Astrocyte of the spinal cord (primary cell): ENCODE measurements at regions not wholly inside any gene's neighbourhood (a gene's known extent, or its start where the extent isn't known, plus 50 kb on each side); places are given as distances from the start of the nearest gene placed in this dataset.

ENCODE experiments used
- DNase-seq: peaks from one replicate; pipeline ENCODE4 v3.0.0; 2011; ENCODE audit warnings: low read depth, low spot score
- H3K4me3 ChIP-seq: 2 replicates; pipeline ENCODE4 v1.5.1; 2011; ENCODE audit warnings: low read depth, mild to moderate bottlenecking, low read length, moderate library complexity
- in situ Hi-C: cut with HindIII; loops from 2 replicates; pipeline ENCODE4 v1.10.0; 2017; ENCODE audit warnings: low sequenced_read_pairs
- TF ChIP-seq, protein P1 (sequence below): IDR thresholded peaks from 2 replicates; pipeline ENCODE4 v1.5.1; 2012; ENCODE audit warnings: low read depth, mild to moderate bottlenecking, low read length, inconsistent platforms

DNA sequence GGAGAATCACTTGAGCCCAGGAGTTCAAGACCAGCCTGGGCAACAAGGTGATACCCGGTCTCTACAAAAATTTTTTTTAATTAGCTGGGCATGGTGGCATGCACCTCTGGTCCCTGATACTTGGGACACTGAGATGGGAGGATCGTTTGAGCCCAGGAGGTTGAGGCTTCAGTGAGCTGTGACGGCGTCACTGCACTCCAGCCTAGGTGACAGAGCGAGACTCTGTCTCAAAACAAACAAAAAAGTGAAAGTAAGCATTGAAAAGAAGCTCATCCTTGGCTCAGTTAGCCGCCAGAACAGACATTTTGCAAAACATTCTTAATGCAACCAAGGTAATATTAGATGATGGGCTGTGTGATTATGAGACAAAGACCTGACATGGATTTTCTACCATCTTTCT is 223.3 kb upstream of the VCX3A start:
- in situ Hi-C loops = no loop called here
- DNase-seq = no peak
- H3K4me3 ChIP-seq = no peak overlapping the region
- TF ChIP-seq, protein P1, sequence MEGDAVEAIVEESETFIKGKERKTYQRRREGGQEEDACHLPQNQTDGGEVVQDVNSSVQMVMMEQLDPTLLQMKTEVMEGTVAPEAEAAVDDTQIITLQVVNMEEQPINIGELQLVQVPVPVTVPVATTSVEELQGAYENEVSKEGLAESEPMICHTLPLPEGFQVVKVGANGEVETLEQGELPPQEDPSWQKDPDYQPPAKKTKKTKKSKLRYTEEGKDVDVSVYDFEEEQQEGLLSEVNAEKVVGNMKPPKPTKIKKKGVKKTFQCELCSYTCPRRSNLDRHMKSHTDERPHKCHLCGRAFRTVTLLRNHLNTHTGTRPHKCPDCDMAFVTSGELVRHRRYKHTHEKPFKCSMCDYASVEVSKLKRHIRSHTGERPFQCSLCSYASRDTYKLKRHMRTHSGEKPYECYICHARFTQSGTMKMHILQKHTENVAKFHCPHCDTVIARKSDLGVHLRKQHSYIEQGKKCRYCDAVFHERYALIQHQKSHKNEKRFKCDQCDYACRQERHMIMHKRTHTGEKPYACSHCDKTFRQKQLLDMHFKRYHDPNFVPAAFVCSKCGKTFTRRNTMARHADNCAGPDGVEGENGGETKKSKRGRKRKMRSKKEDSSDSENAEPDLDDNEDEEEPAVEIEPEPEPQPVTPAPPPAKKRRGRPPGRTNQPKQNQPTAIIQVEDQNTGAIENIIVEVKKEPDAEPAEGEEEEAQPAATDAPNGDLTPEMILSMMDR = no peak

- no peak for DNase-seq
- in situ Hi-C loops = no loop called here
These were observed 222.7 kb upstream of the VCX3A start for GRCh38 chrX:6757631-6758030.

GRCh38 chrX:6748595-6748994 is 213.7 kb upstream of the VCX3A start:
- in situ Hi-C loops = no loop called here

More at GRCh38 chrX:6757631-6758030, 222.7 kb upstream of the VCX3A start:
- no peak overlapping the region for H3K4me3 ChIP-seq
- TF ChIP-seq, protein P1 = no peak

GRCh38 chrX:6738518-6739470 is 203.9 kb upstream of the VCX3A start:
- TF ChIP-seq, protein P1 = no peak
- in situ Hi-C loops = no loop called here
- no peak overlapping the region for H3K4me3 ChIP-seq
- DNase-seq = no peak

More at GRCh38 chrX:6748595-6748994, 213.7 kb upstream of the VCX3A start:
- DNase-seq = no peak
- TF ChIP-seq, protein P1 = no peak
- H3K4me3 ChIP-seq = no peak overlapping the region

DNA sequence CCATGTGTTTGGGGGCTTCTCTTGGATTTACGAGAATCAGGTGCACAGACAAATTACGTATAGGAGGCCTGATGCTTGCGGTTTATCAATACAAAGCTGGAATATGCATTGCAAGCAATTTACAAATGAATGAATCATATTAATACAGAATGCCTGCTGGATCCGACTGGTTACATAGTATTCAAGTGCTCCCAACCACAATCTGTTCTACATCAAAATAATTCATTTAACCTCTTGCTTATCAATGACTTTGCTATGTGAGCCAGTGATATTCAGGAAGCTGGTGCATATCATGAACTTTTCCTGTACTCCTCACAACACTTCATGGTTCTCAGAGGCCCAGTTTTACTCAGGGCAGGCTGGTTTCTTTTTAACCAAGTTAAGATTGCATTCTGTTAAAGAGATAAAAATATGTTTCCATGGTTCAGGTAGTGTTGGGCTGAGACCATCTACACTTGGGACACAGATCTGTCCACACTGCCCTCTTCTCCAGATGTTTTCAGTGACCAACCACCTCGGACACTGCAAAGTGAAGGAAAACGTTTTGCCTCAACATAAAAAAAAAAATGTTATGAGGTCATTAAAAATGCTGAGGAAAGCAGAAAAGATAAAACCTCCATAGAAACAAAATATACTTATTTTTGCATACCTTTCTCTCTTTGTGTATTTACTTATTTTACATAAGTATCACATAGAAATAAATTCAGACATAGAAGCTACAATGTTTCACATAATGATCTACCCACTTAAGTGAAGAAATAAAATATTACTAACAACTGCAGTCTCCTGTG is 200.1 kb upstream of the VCX3A start:
- in situ Hi-C loops = no loop called here

DNA sequence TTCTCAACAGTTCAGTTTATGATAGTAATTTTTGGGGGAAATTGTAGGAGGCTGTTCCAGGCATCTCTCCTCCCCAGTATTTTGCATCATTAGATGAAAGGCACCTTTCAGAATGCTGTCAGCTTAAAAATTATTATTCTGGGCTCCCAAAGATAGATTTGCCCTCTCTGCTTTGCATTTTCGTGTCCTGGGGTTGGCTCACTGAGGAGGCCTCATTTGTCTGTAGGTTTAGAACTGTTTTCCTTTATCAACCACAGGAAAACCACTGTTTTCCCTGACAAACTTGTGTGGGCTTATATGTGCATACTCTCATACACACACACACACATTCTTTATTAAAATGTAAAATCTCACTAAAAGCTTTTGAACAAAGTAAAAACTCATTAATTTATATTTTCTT is 197.2 kb upstream of the VCX3A start:
- in situ Hi-C loops = no loop called here
- no peak overlapping the region for H3K4me3 ChIP-seq
- no peak for DNase-seq
- TF ChIP-seq, protein P1 = no peak

More for the DNA sequence above, 200.1 kb upstream of the VCX3A start:
- TF ChIP-seq, protein P1 = no peak
- H3K4me3 ChIP-seq = no peak overlapping the region
- no peak for DNase-seq
